Erythroblast (primary cell): ENCODE measurements at regions not wholly inside any gene's neighbourhood (a gene's known extent, or its start where the extent isn't known, plus 50 kb on each side); places are given as distances from the start of the nearest gene placed in this dataset.

ENCODE experiments used
- GATA1 ChIP-seq: IDR thresholded peaks from 2 replicates; pipeline ENCODE4 v1.6.1; 2011; ENCODE audit warnings: low read depth, mild to moderate bottlenecking, control low read depth, low read length, moderate library complexity
- POLR2A ChIP-seq: IDR thresholded peaks from 2 replicates; pipeline ENCODE4 v1.6.1; 2011; ENCODE audit warnings: mild to moderate bottlenecking, low read length

- TF ChIP-seq POLR2A, result no peak
- TF ChIP-seq GATA1, result no peak
Measured at GRCh38 chr10:83701799-83702198, 437.5 kb upstream of the GHITM start.
